Body of pancreas (tissue), 4 donors: ENCODE measurements at regions not wholly inside any gene's neighbourhood (a gene's known extent, or its start where the extent isn't known, plus 50 kb on each side); places are given as distances from the start of the nearest gene placed in this dataset.

Experiments used
- ATAC-seq: fragments of 150-250 bp; one replicate; pipeline ENCODE4 v1.9.1; 2016
- DNase-seq, 4 donors: peaks; one replicate each; pipeline ENCODE4 v3.0.0-alpha.2; 2019
- H3K27ac ChIP-seq, 4 donors: fragments of 200-600 bp; sonication (generic); 1 replicate in 3 of 4; 2 replicates in 1 of 4; pipeline versions ENCODE4 v1.5.1 to v1.6.1; 2016 to 2019; ENCODE audit warnings: mild to moderate bottlenecking in 1 of 4, mixed read lengths in 1 of 4, moderate library complexity in 1 of 4
- H3K27me3 ChIP-seq, 2 donors: fragments of 200-600 bp; sonication (generic); one replicate each; pipeline ENCODE4 v1.6.0; 2016; ENCODE audit warnings: mild to moderate bottlenecking in 1 of 2
- H3K36me3 ChIP-seq, 2 donors: fragments of 200-600 bp; sonication (generic); replicated peaks in 1 of 2; 2 replicates each; pipeline ENCODE4 v1.5.1; 2016; ENCODE audit warnings: low read depth in 2 of 2; ENCODE audit not compliant: insufficient read depth in 1 of 2
- H3K4me1 ChIP-seq: fragments of 200-600 bp; sonication (generic); one replicate; pipeline ENCODE4 v1.6.0; 2016
- H3K4me3 ChIP-seq, 2 donors: fragments of 200-600 bp; sonication (generic); 1 replicate in 1 of 2; 2 replicates in 1 of 2; pipeline ENCODE4 v1.5.1; 2016 to 2019
- H3K9me3 ChIP-seq, 3 donors: fragments of 200-600 bp; sonication (generic); 1 replicate in 2 of 3; 2 replicates in 1 of 3; pipeline ENCODE4 v1.5.1; 2016
- CTCF ChIP-seq, 7 experiments: fragments of 450-650 bp in 4 of 7; fragments of 200-600 bp in 3 of 7; sonication (generic) in 3 of 7; IDR thresholded peaks; one replicate each; pipeline ENCODE4 v1.5.1; 2016 to 2019; ENCODE audit warnings: antibody characterized with exemption in 7 of 7
- POLR2A ChIP-seq, 3 donors: fragments of 450-650 bp; IDR thresholded peaks; one replicate each; pipeline ENCODE4 v1.6.1; 2016; ENCODE audit warnings: antibody characterized with exemption in 3 of 3, mild to moderate bottlenecking in 2 of 3
- WGBS, 2 donors: methylation state at CpG; one replicate each; pipeline ENCODE4 v1.1.5; 2017; 5-methylcytosine and 5-hydroxymethylcytosine counted together
- intact Hi-C: fragments of 100-400 bp; cut with DNase I; formaldehyde crosslinking; loops from one replicate; pipeline ENCODE4 v1.15.1; 2023

GRCh38 chr14:22194664-22195063, 394.4 kb downstream of the DAD1 start:
- TF ChIP-seq CTCF (IDR thresholded peaks at IDR 0.05) (no peak), POLR2A (IDR thresholded peaks at IDR 0.05) (no peak)
- Histone ChIP-seq H3K27ac (no peak overlapping the region), H3K36me3 (no peaks in the 10 kb centered on the region), H3K9me3 (peaks cover 0 to 5% (median 0%) of the 10 kb centered on the region in 3 donors), H3K4me1 (no peaks in the 10 kb centered on the region), H3K4me3 (no peak overlapping the region), H3K27me3 (no peaks in the 10 kb centered on the region)
- intact Hi-C loops, result no loop called here
- WGBS, 2 donors, result 36 to 65% methylated on average over 2 of the region's 2 CpGs
- DNase-seq (no peak), ATAC-seq (no peak)

GRCh38 chr14:22190411-22191191, 398.4 kb downstream of the DAD1 start:
- H3K4me1 ChIP-seq, result no peaks in the 10 kb centered on the region
- H3K9me3 ChIP-seq, result no peaks in the 10 kb centered on the region
- intact Hi-C loops, result no loop called here
- no peak overlapping the region for H3K4me3 ChIP-seq
- H3K27me3 ChIP-seq, result no peaks in the 10 kb centered on the region
- TF ChIP-seq CTCF (IDR thresholded peaks at IDR 0.05), result no peak
- TF ChIP-seq POLR2A (IDR thresholded peaks at IDR 0.05), result no peak
- WGBS, 2 donors, result 67 to 72% methylated on average over 10 of the region's 10 CpGs
- ATAC-seq, result no peak
- DNase-seq, result no peak
- H3K36me3 ChIP-seq, result no peaks in the 10 kb centered on the region
- H3K27ac ChIP-seq, result no peak overlapping the region

GRCh38 chr14:22189881-22190280, 399.1 kb downstream of the DAD1 start:
- H3K4me1 ChIP-seq, result no peaks in the 10 kb centered on the region
- intact Hi-C loops, result no loop called here
- H3K27me3 ChIP-seq, result no peaks in the 10 kb centered on the region
- WGBS, 2 donors, result 83 to 85% methylated on average over 3 of the region's 3 CpGs
- H3K9me3 ChIP-seq, result no peaks in the 10 kb centered on the region
- H3K27ac ChIP-seq, result no peak overlapping the region
- H3K4me3 ChIP-seq, result no peak overlapping the region
- ATAC-seq (no peak), DNase-seq (no peak)
- TF ChIP-seq CTCF (IDR thresholded peaks at IDR 0.05) (no peak), POLR2A (IDR thresholded peaks at IDR 0.05) (no peak)
- no peaks in the 10 kb centered on the region for H3K36me3 ChIP-seq

- DNase-seq (no peak), ATAC-seq (no peak)
- H3K27ac ChIP-seq, result no peak overlapping the region
- no peaks in the 10 kb centered on the region for H3K27me3 ChIP-seq
- TF ChIP-seq POLR2A (IDR thresholded peaks at IDR 0.05) (no peak), CTCF (IDR thresholded peaks at IDR 0.05) (no peak)
- no peak overlapping the region for H3K4me3 ChIP-seq
- intact Hi-C loops, result no loop called here
- H3K9me3 ChIP-seq, result no peaks in the 10 kb centered on the region
- 56 to 63% methylated on average over 4 of the region's 4 CpGs for WGBS, 2 donors
- no peaks in the 10 kb centered on the region for H3K36me3 ChIP-seq
- H3K4me1 ChIP-seq, result no peaks in the 10 kb centered on the region
Measured at GRCh38 chr14:22188318-22188717, 400.7 kb downstream of the DAD1 start.

DNA sequence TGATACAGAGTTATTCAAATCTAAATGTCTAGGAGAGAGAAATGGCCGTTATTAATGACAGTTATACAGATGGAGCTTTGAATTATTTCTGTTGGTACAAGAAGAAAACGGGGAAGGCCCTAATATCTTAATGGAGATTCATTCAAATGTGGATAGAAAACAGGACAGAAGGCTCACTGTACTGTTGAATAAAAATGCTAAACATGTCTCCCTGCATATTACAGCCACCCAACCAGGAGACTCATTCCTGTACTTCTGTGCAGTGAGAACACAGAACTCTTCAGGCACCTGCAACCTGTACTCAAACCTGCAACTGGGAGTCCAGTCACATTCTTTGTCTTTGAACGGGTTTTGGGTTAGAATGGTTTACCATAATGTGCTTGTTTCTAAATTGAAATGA, 403.2 kb downstream of the DAD1 start:
- no peak for DNase-seq
- no peak for ATAC-seq
- H3K4me3 ChIP-seq, result no peak overlapping the region
- H3K9me3 ChIP-seq, result no peaks in the 10 kb centered on the region
- H3K27me3 ChIP-seq, result no peaks in the 10 kb centered on the region
- H3K36me3 ChIP-seq, result no peaks in the 10 kb centered on the region
- intact Hi-C loops, result no loop called here
- no peak overlapping the region for H3K27ac ChIP-seq
- no peaks in the 10 kb centered on the region for H3K4me1 ChIP-seq
- TF ChIP-seq POLR2A (IDR thresholded peaks at IDR 0.05) (no peak), CTCF (IDR thresholded peaks at IDR 0.05) (no peak)
- WGBS, 2 donors, result 45 to 50% methylated on average over 3 of the region's 3 CpGs
